ENCODE measurements at regions not wholly inside any gene's neighbourhood (a gene's known extent, or its start where the extent isn't known, plus 50 kb on each side); places are given as distances from the start of the nearest gene placed in this dataset.

DNA sequence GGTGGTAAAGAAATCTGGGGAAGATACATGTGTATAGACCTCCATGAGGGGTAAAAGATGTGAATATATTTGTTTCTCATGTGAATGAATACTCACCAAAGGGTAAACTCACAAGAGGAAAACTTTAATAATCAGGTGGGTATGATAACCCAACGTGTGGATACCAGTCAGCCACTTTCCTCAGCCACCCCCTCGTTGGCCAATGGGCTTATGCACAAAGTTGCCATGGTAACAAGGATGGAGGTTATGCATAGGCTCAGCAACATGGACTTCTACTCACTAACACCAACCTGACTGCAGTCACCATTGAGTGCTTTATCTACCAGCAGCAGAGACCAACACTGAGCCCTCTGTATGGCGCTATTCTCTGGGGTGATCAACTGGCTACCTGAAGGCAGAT lies 424.4 kb downstream of the DUSP10 start:
- Histone ChIP-seq H2BK5ac (ENCODE audit: low read length) (no peak overlapping the region), H3K9ac (ENCODE audit: low read depth, low read length, poor library complexity) (no peak overlapping the region), H3K4me2 (ENCODE audit: insufficient read depth, low read length, poor library complexity, severe bottlenecking) (no peak overlapping the region), H2BK12ac (ENCODE audit: low read length) (no peak overlapping the region), H4K8ac (ENCODE audit: low read depth, low read length) (no peak overlapping the region), H3K4me3 (ENCODE audit: low read length in 2 of 2) (no peak overlapping the region), H3K4ac (ENCODE audit: low read length) (no peak overlapping the region), H3K36me3 (replicated peaks in 1 of 2; ENCODE audit: control insufficient read depth in 2 of 2, insufficient read depth in 2 of 2, low read length in 2 of 2) (no peaks in the 10 kb centered on the region), H2BK15ac (ENCODE audit: low read length) (no peak overlapping the region), H3K14ac (ENCODE audit: low read length) (no peak overlapping the region), H3K18ac (ENCODE audit: low read length) (no peak overlapping the region), H2AFZ (ENCODE audit: low read length) (no peak overlapping the region), H2BK120ac (ENCODE audit: low read depth, low read length) (no peak overlapping the region), H3K4me1 (ENCODE audit: control insufficient read depth in 2 of 2, insufficient read depth in 1 of 2, low read depth in 1 of 2, low read length in 2 of 2) (peaks cover 0 to 2% of the 10 kb centered on the region in 2 donors), H3K9me3 (replicated peaks in 1 of 2; ENCODE audit: control insufficient read depth in 2 of 2, insufficient read depth in 1 of 2, low read depth in 1 of 2, low read length in 2 of 2) (peaks cover 0 to 2% of the 10 kb centered on the region in 2 donors), H3K23ac (ENCODE audit: low read depth, low read length, poor library complexity) (no peak overlapping the region), H4K91ac (ENCODE audit: low read depth, low read length, poor library complexity) (no peak overlapping the region), H3K27ac (replicated peaks; ENCODE audit: low read length) (no peak overlapping the region), H3K27me3 (ENCODE audit: control insufficient read depth in 3 of 3, insufficient read depth in 3 of 3, low read depth in 1 of 3, low read length in 3 of 3) (no peaks in the 10 kb centered on the region), H3K79me1 (ENCODE audit: low read depth, low read length) (no peaks in the 10 kb centered on the region), H2AK5ac (ENCODE audit: low read depth, low read length) (no peak overlapping the region)
- DNase-seq (ENCODE audit: low spot score), result no peak
- no CpG with 5 or more reads among the region's 3 CpGs for WGBS, 2 donors (ENCODE audit: extremely low coverage in 2 of 2, insufficient read length in 2 of 2, insufficient replicate concordance in 1 of 2)

DNA sequence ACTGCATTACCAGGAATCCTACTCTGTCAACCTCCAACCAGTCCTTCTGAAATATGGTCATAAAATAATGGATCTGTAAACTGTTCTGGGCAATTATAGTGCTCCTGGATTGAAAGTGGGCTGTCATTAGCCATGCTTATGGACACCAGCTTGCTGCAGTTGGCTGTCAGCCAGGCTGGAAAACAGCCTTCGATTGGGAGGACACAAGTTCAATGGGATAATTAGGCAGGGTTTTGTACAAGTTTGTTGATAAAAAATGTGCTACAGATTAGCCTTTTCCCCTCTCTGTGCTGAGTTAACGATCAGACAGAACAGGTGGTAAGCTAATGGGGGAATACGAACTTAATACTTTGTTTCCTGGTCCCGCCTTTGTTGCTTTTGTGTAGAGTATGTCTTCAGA lies 413.9 kb downstream of the DUSP10 start:
- WGBS, 2 donors (ENCODE audit: extremely low coverage in 2 of 2, insufficient read length in 2 of 2, insufficient replicate concordance in 1 of 2), result no CpG with 5 or more reads among the region's 4 CpGs
- DNase-seq (ENCODE audit: low spot score), result no peak

DNA sequence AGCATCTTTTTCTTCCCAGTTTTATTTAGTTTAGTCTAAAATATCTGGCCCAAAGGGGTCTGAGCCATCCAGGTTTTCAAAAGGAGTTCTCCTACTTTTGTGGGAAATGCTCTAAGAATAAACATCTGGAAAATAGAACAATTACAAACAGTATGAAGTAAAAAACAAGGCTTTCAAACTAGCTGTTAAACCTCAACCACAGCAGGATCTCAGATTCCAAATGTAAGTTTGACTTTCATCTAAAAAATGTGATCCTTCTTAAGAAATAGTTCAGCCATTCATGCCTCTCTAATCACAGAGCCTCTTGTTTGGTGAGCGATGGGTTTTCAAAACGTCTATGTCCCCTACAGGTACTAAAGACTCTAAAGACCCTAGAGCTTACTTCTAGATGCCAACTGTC lies 413.5 kb downstream of the DUSP10 start:
- Histone ChIP-seq H2BK120ac (ENCODE audit: low read depth, low read length) (no peak overlapping the region), H3K4me3 (ENCODE audit: low read length in 2 of 2) (no peak overlapping the region), H3K4me2 (ENCODE audit: insufficient read depth, low read length, poor library complexity, severe bottlenecking) (no peak overlapping the region), H2AK5ac (ENCODE audit: low read depth, low read length) (no peak overlapping the region), H3K14ac (ENCODE audit: low read length) (no peak overlapping the region), H3K23ac (ENCODE audit: low read depth, low read length, poor library complexity) (no peak overlapping the region), H2BK12ac (ENCODE audit: low read length) (no peak overlapping the region), H3K18ac (ENCODE audit: low read length) (no peak overlapping the region), H4K8ac (ENCODE audit: low read depth, low read length) (no peak overlapping the region), H4K91ac (ENCODE audit: low read depth, low read length, poor library complexity) (no peak overlapping the region), H2BK5ac (ENCODE audit: low read length) (no peak overlapping the region), H3K79me1 (ENCODE audit: low read depth, low read length) (no peaks in the 10 kb centered on the region), H3K27ac (replicated peaks; ENCODE audit: low read length) (no peak overlapping the region), H3K27me3 (ENCODE audit: control insufficient read depth in 3 of 3, insufficient read depth in 3 of 3, low read depth in 1 of 3, low read length in 3 of 3) (no peaks in the 10 kb centered on the region), H3K36me3 (replicated peaks in 1 of 2; ENCODE audit: control insufficient read depth in 2 of 2, insufficient read depth in 2 of 2, low read length in 2 of 2) (no peaks in the 10 kb centered on the region), H3K9ac (ENCODE audit: low read depth, low read length, poor library complexity) (no peak overlapping the region), H2AFZ (ENCODE audit: low read length) (no peak overlapping the region), H2BK15ac (ENCODE audit: low read length) (no peak overlapping the region), H3K4me1 (ENCODE audit: control insufficient read depth in 2 of 2, insufficient read depth in 1 of 2, low read depth in 1 of 2, low read length in 2 of 2) (peaks cover 0 to 2% of the 10 kb centered on the region in 2 donors), H3K9me3 (replicated peaks in 1 of 2; ENCODE audit: control insufficient read depth in 2 of 2, insufficient read depth in 1 of 2, low read depth in 1 of 2, low read length in 2 of 2) (peaks cover 0 to 3% of the 10 kb centered on the region in 2 donors), H3K4ac (ENCODE audit: low read length) (no peak overlapping the region)
- WGBS, 2 donors (ENCODE audit: extremely low coverage in 2 of 2, insufficient read length in 2 of 2, insufficient replicate concordance in 1 of 2), result no CpG with 5 or more reads among the region's 2 CpGs
- no peak for DNase-seq (ENCODE audit: low spot score)

More for the DNA sequence above, 413.9 kb downstream of the DUSP10 start:
- Histone ChIP-seq H3K14ac (ENCODE audit: low read length) (no peak overlapping the region), H2BK12ac (ENCODE audit: low read length) (no peak overlapping the region), H2AFZ (ENCODE audit: low read length) (no peak overlapping the region), H3K4me3 (ENCODE audit: low read length in 2 of 2) (no peak overlapping the region), H3K27ac (replicated peaks; ENCODE audit: low read length) (no peak overlapping the region), H4K91ac (ENCODE audit: low read depth, low read length, poor library complexity) (no peak overlapping the region), H3K36me3 (replicated peaks in 1 of 2; ENCODE audit: control insufficient read depth in 2 of 2, insufficient read depth in 2 of 2, low read length in 2 of 2) (no peaks in the 10 kb centered on the region), H3K18ac (ENCODE audit: low read length) (no peak overlapping the region), H3K4me2 (ENCODE audit: insufficient read depth, low read length, poor library complexity, severe bottlenecking) (no peak overlapping the region), H3K9ac (ENCODE audit: low read depth, low read length, poor library complexity) (no peak overlapping the region), H2AK5ac (ENCODE audit: low read depth, low read length) (no peak overlapping the region), H3K4me1 (ENCODE audit: control insufficient read depth in 2 of 2, insufficient read depth in 1 of 2, low read depth in 1 of 2, low read length in 2 of 2) (peaks cover 0 to 2% of the 10 kb centered on the region in 2 donors), H2BK5ac (ENCODE audit: low read length) (no peak overlapping the region), H3K27me3 (ENCODE audit: control insufficient read depth in 3 of 3, insufficient read depth in 3 of 3, low read depth in 1 of 3, low read length in 3 of 3) (no peaks in the 10 kb centered on the region), H3K9me3 (replicated peaks in 1 of 2; ENCODE audit: control insufficient read depth in 2 of 2, insufficient read depth in 1 of 2, low read depth in 1 of 2, low read length in 2 of 2) (peaks cover 0 to 3% of the 10 kb centered on the region in 2 donors), H2BK15ac (ENCODE audit: low read length) (no peak overlapping the region), H4K8ac (ENCODE audit: low read depth, low read length) (no peak overlapping the region), H3K23ac (ENCODE audit: low read depth, low read length, poor library complexity) (no peak overlapping the region), H3K4ac (ENCODE audit: low read length) (no peak overlapping the region), H3K79me1 (ENCODE audit: low read depth, low read length) (no peaks in the 10 kb centered on the region), H2BK120ac (ENCODE audit: low read depth, low read length) (no peak overlapping the region)

DNA sequence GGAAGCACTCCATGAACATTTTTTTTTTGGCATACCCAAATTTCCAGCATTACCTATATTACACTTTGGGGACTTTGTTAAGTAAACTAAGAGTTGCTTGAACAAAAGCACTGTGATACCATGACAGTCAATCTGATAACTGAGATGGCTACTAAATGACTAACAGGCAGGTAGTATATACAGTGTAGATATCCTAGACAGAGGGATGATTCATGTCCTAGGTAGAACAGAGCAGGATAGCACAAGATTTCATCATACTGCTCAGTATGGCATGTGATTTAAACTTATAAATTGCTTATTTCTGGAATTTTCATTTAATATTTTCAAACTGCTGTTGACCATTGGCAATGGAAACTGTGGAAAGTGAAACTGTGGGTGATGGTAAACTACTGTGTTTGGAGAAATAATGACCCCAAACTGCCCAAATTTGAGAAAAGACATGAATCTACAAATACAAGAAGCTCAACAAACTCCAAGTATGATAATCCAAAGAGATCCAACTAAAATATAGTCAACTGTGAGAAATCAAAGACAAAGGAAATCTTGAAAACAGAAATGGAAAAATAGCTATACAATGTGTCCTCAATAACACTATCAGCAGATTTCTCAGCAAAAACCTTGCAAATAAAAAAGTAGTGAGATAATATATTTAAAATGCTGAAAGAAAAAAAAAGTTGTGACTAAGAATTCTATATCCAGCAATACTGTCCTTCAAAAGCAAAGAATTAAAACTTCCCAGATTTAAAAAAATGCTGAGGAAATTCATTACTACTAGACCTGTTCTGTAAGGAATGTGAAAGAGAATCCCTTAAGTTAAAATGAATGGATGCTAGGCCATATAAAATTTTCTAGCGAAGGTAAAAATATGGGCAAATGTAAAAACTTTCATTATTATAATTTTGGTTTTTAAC lies 410.4 kb downstream of the DUSP10 start:
- no peak overlapping the region for H2AFZ ChIP-seq (ENCODE audit: low read length)
- H2BK5ac ChIP-seq (ENCODE audit: low read length), result no peak overlapping the region
- H3K36me3 ChIP-seq (replicated peaks in 1 of 2; ENCODE audit: control insufficient read depth in 2 of 2, insufficient read depth in 2 of 2, low read length in 2 of 2), result no peaks in the 10 kb centered on the region
- no peak overlapping the region for H3K4me2 ChIP-seq (ENCODE audit: insufficient read depth, low read length, poor library complexity, severe bottlenecking)
- no peak overlapping the region for H2BK12ac ChIP-seq (ENCODE audit: low read length)
- H2AK5ac ChIP-seq (ENCODE audit: low read depth, low read length), result no peak overlapping the region
- H3K4ac ChIP-seq (ENCODE audit: low read length), result no peak overlapping the region
- H3K14ac ChIP-seq (ENCODE audit: low read length), result no peak overlapping the region
- WGBS, 2 donors (ENCODE audit: extremely low coverage in 2 of 2, insufficient read length in 2 of 2, insufficient replicate concordance in 1 of 2), result no CpG with 5 or more reads among the region's 1 CpG
- H2BK120ac ChIP-seq (ENCODE audit: low read depth, low read length), result no peak overlapping the region
- no peak overlapping the region for H3K4me3 ChIP-seq (ENCODE audit: low read length in 2 of 2)
- H4K91ac ChIP-seq (ENCODE audit: low read depth, low read length, poor library complexity), result no peak overlapping the region
- H3K4me1 ChIP-seq (ENCODE audit: control insufficient read depth in 2 of 2, insufficient read depth in 1 of 2, low read depth in 1 of 2, low read length in 2 of 2), result peaks cover 0 to 10% of the 10 kb centered on the region in 2 donors
- no peak overlapping the region for H4K8ac ChIP-seq (ENCODE audit: low read depth, low read length)
- H3K9me3 ChIP-seq (replicated peaks in 1 of 2; ENCODE audit: control insufficient read depth in 2 of 2, insufficient read depth in 1 of 2, low read depth in 1 of 2, low read length in 2 of 2), result peaks cover 0 to 3% of the 10 kb centered on the region in 2 donors
- H3K18ac ChIP-seq (ENCODE audit: low read length), result no peak overlapping the region
- no peak overlapping the region for H2BK15ac ChIP-seq (ENCODE audit: low read length)
- no peak overlapping the region for H3K23ac ChIP-seq (ENCODE audit: low read depth, low read length, poor library complexity)
- no peaks in the 10 kb centered on the region for H3K27me3 ChIP-seq (ENCODE audit: control insufficient read depth in 3 of 3, insufficient read depth in 3 of 3, low read depth in 1 of 3, low read length in 3 of 3)
- no peaks in the 10 kb centered on the region for H3K79me1 ChIP-seq (ENCODE audit: low read depth, low read length)
- no peak overlapping the region for H3K27ac ChIP-seq (replicated peaks; ENCODE audit: low read length)
- H3K9ac ChIP-seq (ENCODE audit: low read depth, low read length, poor library complexity), result no peak overlapping the region
- DNase-seq (ENCODE audit: low spot score), result no peak

All from neuronal stem cell (in vitro differentiated cells).